ENCODE measurements at regions not wholly inside any gene's neighbourhood (a gene's known extent, or its start where the extent isn't known, plus 50 kb on each side); places are given as distances from the start of the nearest gene placed in this dataset.

DNA sequence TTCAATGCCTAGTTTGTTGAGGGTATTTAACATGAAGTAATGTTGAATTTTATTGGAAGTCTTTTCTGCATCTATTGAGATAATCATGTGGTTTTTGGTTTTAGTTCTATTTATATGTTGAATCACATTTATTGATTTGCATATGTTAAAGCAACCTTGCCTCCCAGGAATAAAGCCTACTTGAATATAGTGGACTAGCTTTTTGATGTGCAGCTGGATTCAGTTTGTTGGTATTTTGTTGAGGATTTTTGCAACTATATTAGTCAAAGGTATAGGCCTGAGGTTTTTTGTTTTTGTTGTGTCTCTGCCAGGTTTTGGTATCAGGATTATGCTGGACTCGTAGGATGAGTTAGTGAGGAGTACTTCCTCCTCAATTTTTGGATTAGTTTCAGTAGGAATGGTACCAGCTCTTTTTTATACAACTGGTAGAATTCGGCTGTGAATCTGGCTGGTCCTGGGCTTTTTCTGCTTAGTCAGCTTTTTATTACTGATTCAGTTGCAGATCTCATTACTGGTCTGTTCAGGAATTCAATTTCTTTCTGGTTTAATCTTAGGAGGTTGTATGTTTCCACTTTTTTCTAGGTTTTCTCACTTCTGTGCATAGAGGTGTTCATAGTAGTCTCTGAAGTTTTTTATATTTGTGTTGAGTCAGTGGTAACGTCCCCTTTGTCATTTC is 209.8 kb upstream of the RBMS3 start:
- DNase-seq, result peak; percentile 30

GRCh38 chr3:29072611-29073010 is 208.3 kb upstream of the RBMS3 start:
- peak; percentile 77 for DNase-seq

DNA sequence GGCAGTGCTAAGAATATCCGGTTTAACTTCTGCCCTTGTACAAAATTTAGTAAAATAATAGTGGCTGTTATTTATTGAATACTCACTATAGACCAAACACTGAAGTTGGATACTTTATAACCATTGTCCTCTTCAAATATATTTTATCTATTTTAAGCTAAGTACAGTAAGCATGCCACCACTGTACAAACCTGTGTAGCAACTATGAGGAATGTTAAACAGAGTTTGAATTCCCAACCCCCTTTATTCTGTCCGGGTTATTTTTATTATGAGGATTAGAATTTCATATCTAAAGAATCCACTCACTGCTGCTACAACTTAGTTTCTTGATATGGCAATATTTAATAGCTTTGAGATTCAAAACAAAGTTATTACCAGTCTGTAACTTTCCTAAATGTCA is 203.5 kb upstream of the RBMS3 start:
- DNase-seq, result no peak

DNA sequence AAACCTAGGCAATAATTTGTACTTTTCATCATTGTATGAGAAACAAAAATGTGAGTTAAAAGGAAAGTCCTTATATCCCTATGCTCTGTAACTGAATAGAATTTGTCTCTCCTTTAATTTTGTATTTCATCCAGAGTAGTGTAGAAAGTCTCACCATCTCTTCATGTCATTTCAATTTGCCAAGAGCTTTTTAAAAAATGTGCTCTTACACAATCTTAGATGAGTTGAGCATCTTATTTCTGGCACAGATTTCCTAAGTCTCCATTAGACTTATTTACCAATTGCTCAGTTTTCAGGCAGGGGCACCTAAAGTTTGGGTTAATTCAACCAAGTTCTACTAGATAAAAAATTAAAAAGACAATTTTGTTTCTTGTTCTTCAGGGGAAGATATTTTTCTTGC is 201.5 kb upstream of the RBMS3 start:
- DNase-seq, result no peak

DNA sequence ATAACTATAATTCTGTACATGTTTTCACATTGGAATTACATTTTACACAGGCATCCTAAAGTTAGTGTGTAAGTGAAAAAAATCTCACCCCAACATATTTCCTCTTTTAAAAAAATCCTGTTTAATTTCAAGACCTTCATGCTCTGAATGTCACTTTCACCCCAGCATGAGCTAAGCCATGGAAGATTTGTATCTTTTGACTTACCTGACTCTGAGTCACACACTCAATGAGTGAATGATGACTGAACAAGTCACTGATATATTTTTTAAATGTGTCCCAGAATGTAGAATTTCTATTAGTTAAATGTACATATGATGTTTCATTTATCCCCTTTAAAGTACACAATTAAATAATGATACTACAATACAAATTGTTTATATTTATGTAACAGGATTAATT is 199.9 kb upstream of the RBMS3 start:
- no peak for DNase-seq

- DNase-seq, result no peak
Measured at GRCh38 chr3:29083081-29083480, 197.8 kb upstream of the RBMS3 start.

GRCh38 chr3:29083676-29084075 is 197.2 kb upstream of the RBMS3 start:
- DNase-seq, result peak; percentile 62

- DNase-seq, result no peak
Measured at GRCh38 chr3:29088579-29088978, 192.3 kb upstream of the RBMS3 start.

- no peak for DNase-seq
Measured at GRCh38 chr3:29090912-29091597, 189.8 kb upstream of the RBMS3 start.

- no peak for DNase-seq
Measured at GRCh38 chr3:29091599-29092189, 189.2 kb upstream of the RBMS3 start.

GRCh38 chr3:29092348-29092747 is 188.5 kb upstream of the RBMS3 start:
- DNase-seq, result no peak

- DNase-seq, result no peak
Measured at GRCh38 chr3:29099296-29099695, 181.6 kb upstream of the RBMS3 start.

- DNase-seq, result no peak
Measured at GRCh38 chr3:29099775-29100174, 181.1 kb upstream of the RBMS3 start.

DNA sequence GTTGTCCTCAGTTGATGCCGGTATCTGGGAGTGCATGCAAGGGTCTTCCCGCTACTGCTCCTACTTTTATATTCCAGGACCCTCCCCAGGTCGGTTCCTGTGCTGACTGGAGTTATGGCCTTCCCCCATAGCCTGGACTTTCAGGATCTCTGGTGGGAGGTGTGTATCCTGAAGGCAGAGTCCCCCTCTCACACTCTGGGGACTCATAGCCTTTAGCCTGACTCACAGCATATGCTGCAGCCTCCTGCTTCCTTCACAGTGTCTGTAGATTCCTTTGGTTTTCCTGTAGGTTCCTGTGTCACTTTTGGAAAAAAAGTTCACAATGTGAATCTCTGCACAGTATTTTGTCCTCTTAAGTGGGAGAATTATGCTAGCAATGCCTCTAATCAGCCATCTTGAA is 180.6 kb upstream of the RBMS3 start:
- DNase-seq, result peak; percentile 34

DNA sequence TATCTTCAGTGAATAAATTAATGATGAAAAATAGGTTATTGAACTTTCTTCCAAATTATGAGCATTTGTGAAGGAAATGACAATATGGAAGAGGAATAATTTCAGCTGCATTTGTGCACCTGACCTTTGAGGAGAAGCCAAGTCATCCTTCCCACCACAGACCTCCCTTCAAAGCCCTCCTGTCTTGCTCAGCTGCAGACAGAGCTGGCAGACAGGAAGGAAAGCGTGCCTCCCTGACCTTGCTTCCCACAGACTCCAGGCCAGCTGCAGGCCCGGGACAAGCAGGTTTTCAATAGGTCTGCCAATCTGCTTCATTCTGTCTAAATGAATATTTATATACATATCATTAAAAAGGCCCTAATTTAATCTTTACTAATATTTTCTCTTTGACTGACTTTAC is 152.9 kb upstream of the RBMS3 start:
- no peak for DNase-seq

DNA sequence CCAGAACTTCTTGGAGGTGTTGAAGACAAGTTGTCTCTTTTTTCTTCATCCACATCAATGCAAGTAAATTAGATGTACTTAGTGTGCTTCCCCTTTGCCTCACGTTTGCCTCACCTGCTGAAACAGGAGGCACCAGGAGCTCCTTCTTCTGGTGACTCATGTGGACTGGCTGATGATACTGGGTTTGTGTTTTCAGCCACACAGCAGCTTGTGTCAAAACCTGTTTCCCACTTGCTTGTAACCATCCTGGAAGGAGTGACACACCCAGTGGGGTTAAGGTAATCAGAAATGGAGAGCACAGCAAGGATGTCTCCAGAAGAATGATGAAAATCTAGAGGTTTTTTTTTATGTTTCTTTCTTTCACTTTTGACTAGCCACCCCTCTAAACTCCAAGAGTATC is 143.3 kb upstream of the RBMS3 start:
- DNase-seq, result no peak

- DNase-seq, result no peak
Measured at GRCh38 chr3:29138171-29138570, 142.7 kb upstream of the RBMS3 start.

GRCh38 chr3:29140666-29141065 is 140.2 kb upstream of the RBMS3 start:
- peak; percentile 51 for DNase-seq

DNA sequence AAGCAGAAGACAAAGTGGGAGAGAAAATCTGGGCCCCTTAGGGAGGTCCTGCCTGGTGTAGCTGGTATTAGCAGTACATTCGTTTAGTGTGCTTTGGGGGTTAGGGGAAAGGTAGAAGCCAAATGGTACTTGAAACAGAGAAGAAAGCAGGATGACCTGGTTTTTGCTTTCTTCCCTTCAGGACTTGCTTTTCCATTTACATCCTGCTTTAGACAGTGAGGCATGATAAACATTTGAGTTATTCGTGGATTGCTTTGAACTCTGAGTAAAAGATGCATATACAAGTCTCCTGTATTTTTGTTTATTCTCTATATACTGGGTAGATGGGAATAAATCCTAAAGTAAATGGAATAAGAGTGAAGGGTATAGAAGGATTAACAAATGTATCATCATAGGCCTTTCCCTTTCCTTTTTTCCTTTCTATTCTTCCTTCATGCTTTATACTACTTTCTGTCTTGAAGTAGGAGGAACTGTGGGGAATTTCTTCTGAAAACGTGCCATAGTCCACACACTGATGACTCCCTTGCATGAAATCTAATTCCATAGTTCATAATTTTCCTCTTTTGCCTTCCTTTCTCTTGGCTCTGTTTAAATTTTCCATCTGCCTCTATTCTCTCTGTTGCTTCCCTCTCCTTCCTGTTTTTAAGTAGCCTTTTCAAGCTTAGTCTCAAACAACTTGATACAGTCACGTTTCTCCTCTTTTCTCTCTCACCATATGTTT is 139.5 kb upstream of the RBMS3 start:
- DNase-seq, result peak; percentile 31

DNA sequence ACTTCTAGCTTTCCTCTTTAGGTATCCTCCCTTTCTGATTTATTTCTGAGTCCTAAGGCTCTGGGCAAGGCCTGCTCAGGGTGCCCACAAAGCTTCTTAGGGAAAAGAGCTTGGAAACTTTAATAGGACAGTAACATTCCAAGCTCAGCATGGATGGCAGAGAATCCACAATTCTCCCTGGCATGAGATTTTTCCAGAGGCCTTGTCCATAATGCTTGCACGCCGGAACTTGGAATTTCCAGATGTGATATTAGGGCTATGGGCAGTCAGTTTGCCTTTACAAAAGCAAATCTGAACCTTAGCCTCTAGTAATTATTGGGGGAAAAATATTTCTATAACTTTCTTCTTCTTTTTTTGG is 139.0 kb upstream of the RBMS3 start:
- DNase-seq, result no peak

GRCh38 chr3:29143151-29143550 is 137.7 kb upstream of the RBMS3 start:
- no peak for DNase-seq

DNA sequence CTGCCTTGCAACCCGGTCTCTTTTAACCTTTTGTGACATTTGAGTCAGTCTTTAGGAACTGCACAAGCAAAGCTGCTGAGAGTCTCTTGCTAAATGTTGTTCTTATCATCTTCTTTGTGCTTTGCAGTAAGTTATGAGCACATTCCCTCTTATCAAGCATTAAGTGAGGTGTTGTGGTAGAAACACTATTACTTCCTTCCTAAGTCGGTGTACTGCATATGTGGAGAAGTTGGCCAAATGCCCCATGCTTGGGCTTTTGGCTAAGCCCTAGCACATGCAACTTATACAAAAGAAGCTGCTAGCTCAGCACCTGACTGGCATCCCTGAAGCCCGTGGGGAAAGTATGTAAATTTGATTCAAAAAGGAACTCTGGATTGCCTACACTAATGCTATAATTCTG is 136.5 kb upstream of the RBMS3 start:
- no peak for DNase-seq

DNA sequence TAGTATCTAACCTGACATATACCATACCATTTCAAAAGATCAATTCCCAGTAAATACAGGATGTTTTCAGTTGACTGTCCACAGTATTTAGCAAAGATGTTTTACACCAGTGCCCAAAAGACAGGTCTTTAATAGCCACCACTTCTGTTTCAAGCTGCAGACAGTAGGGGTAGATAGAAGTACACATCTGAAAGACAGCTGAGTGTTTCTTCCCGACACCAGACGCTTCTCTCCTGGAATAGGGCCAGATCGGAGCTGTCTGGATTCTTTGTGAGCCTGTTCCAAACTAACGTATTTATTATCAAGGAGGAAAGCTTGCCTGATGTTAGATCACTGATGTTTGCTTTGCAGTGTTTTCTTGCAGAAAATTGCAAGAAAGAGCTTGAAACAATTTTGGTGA is 136.1 kb upstream of the RBMS3 start:
- DNase-seq, result peak; percentile 90

DNA sequence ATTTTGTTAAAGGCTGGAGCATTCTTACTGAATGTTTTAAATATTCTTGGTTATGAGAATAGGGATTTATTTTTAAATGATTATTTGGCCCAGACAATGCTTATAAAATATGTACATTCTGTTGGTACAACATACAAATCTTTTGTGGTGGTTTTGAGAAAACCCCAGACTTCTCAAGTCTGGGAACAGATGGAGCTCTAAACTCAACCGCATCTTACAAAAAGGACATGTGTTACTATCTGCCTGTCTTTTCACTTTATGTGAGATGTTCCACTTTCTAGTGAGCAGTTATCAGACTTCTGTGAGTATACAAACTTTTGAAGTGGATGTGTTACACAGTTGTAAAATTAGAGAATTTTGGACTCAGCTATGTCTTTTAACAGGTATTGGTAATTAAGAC is 135.5 kb upstream of the RBMS3 start:
- peak; percentile 34 for DNase-seq
